Activated T-cell treated with anti-CD3 and anti-CD28 coated beads, Interleukin-2, amount 50 U/mL, for 4 hours (primary cell): ENCODE measurements at regions not wholly inside any gene's neighbourhood (a gene's known extent, or its start where the extent isn't known, plus 50 kb on each side); places are given as distances from the start of the nearest gene placed in this dataset.

Experiments used
- ATAC-seq, 2 donors: fragments of 200-7000 bp; cut with Tn5 transposase; one replicate each; pipeline ENCODE4 v1.10.0; 2021
- DNase-seq: peaks from one replicate; pipeline ENCODE4 v3.0.0-alpha.2; 2020
- H3K27me3 Mint-ChIP-seq: one replicate; pipeline ENCODE4 v1.8.0; 2021; ENCODE audit warnings: low read depth, mixed read lengths
- H3K36me3 Mint-ChIP-seq: one replicate; pipeline ENCODE4 v1.8.0; 2022; ENCODE audit warnings: mixed read lengths; ENCODE audit not compliant: insufficient read depth
- H3K4me1 Mint-ChIP-seq: one replicate; pipeline ENCODE4 v1.8.0; 2021; ENCODE audit warnings: low read depth, mixed read lengths
- H3K4me3 Mint-ChIP-seq: one replicate; pipeline ENCODE4 v1.8.0; 2021; ENCODE audit warnings: mild to moderate bottlenecking, moderate library complexity, mixed read lengths
- H3K9me3 Mint-ChIP-seq: one replicate; pipeline ENCODE4 v1.8.0; 2021; ENCODE audit warnings: mixed read lengths

DNA sequence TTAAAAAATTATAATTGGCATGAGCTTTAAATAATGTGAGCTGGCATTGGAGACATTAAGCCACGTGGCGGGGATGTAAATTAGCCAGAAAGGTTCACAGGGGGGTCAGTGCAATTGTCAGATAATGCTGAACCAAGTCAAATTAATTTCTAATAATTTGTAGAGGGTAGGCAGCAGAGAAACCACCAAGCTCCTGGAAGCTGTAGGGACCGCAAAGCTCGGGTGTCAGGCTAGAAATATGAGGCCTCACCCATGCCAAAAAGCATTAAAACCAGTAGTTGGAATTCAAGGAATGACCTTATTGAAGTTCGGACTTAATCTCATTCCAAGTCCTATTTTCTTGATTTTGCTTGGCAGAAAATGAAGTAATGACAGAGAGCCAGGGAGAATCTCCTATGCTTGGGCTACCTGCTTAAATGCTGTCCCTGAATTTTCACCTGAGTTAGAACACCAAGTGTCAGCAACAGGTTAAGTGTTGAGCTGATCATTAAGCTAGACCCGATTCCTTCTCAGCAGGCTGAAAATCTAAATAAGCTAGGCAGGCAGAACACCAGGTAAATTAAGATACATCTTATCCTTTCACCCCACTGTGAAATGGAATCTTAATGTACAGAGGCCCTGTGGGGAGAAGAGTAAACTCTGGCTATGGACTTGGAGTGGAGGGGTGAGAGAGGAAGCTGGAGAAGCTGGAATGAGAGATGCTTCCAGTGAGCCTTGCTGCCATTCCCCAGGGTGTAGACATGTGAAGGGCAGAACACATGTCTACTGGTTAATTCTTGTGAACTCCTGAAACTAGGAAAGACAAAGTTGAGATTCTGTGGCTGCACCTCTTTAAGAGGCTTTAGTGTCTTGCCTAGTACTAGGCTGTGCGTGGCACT is 520.0 kb downstream of the SLC4A3 start:
- DNase-seq (no peak), ATAC-seq (no peak)
- Mint-ChIP-seq H3K36me3 (no peaks in the 10 kb centered on the region), H3K4me3 (no peak overlapping the region), H3K4me1 (no peaks in the 10 kb centered on the region), H3K27me3 (peaks cover 2% of the 10 kb centered on the region), H3K9me3 (peaks cover 7% of the 10 kb centered on the region)

DNA sequence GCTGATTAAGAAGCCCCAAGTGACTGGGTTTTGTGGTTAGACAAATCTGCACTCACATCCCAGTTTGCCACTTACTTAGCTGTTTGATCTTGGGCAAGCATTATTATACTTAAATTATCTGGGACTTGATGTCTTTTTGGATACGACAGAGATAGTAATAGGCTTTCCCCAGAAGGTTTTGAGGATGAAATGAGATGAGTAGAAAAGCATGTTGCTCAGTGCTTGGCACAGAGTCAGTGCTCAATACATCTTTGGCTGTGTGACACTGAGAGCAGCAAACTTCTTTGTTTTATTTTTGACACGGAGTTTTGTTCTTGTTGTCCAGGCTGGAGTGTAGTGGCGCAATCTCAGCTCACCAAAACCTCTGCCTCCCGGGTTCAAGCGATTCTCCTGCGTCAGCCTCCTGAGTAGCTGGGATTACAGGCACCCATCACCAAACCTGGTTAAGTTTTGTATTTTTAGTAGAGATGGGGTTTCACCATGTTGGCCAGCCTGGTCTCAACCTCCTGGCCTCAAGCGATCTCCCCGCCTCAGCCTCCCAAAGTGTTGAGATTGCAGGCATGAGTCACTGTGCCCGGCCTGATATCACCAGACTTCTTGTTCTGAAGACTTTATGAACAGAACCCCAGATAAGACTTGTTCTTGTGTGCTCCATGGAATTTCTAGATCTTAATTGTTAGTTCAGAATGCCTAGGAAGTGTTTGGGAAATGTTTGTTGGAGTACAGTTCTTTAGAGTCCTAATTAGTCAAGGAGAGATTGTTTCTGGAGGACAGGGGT is 521.2 kb downstream of the SLC4A3 start:
- Mint-ChIP-seq H3K4me1 (no peaks in the 10 kb centered on the region), H3K36me3 (no peaks in the 10 kb centered on the region), H3K4me3 (no peak overlapping the region), H3K9me3 (peaks cover 7% of the 10 kb centered on the region), H3K27me3 (peaks cover 2% of the 10 kb centered on the region)
- ATAC-seq = no peak
- DNase-seq = no peak

DNA sequence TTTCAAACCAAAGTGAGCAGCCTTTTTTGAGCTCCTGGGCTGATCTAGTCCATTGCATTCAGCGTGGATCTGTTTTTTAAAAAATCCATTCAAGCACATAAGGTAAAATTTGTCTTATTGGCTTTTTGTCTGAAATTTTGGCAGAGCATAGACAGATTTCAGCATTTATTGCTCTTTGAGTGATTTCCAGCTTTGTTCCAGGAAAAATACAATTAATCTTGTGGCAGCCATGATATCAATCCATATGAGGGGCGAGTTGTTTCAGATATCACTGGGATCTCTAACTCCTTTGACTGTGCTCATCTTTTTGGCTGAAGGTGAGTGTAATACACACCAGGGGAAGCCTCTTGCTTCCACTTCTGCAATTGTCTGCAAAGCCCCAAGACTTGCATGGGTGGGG is 523.9 kb downstream of the SLC4A3 start:
- H3K4me3 Mint-ChIP-seq = no peak overlapping the region
- no peaks in the 10 kb centered on the region for H3K9me3 Mint-ChIP-seq
- DNase-seq (no peak), ATAC-seq (no peak)
- H3K36me3 Mint-ChIP-seq = no peaks in the 10 kb centered on the region
- peaks cover 2% of the 10 kb centered on the region for H3K27me3 Mint-ChIP-seq
- H3K4me1 Mint-ChIP-seq = no peaks in the 10 kb centered on the region

DNA sequence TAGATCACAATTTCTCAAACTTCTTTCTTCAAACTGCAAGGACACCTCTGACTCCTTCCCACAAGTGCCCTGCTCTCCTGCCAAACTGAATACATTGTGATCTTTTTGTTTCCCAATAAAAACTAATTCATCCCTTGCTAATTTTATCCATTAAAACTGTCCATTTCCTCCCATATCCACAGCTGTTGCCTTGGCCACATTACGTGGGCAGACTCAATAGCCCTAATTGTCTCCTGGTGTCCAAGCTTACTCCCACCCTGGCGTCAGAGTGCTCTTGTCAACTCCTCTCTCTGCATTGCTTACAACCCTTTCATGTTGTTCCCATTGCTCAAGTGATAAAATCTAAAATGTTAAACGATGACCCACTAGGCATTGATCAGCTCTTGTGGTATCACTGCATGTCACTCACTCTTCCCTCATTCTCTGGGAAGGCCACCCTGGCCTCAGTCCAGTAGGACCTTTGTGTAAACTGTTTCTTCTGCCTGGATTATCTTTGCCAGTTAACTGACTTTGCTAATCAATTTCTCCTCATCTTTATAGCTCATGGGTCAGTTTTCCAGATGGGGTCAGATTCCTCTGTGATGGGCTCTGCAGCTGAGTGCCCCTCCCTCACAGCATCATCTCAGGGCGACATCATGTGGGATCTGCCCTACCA is 525.0 kb downstream of the SLC4A3 start:
- no peak for ATAC-seq
- Mint-ChIP-seq H3K36me3 (no peaks in the 10 kb centered on the region), H3K9me3 (no peaks in the 10 kb centered on the region), H3K4me3 (no peak overlapping the region), H3K4me1 (no peaks in the 10 kb centered on the region), H3K27me3 (peaks cover 2% of the 10 kb centered on the region)
- no peak for DNase-seq

DNA sequence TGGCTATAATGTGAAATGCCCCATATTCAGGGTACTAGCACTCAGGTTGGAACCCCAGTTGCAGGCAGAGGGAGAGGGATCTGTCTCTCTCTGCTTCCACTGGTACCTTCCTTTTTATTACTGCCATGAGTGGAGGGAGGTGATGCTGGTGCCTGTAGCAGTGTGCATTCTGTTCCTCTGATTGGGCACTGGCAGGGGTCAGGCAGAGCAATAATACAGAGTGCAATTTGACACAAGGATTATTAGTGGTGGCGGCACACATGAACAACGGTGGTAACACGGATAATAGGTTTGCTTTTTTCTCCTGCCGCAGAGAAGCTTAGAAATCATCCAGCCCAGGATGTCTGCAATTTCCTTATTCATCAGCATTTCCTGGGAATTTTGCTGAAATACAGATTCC is 525.7 kb downstream of the SLC4A3 start:
- no peak for DNase-seq
- Mint-ChIP-seq H3K4me1 (no peaks in the 10 kb centered on the region), H3K4me3 (no peak overlapping the region), H3K27me3 (peaks cover 2% of the 10 kb centered on the region), H3K36me3 (no peaks in the 10 kb centered on the region), H3K9me3 (no peaks in the 10 kb centered on the region)
- no peak for ATAC-seq

DNA sequence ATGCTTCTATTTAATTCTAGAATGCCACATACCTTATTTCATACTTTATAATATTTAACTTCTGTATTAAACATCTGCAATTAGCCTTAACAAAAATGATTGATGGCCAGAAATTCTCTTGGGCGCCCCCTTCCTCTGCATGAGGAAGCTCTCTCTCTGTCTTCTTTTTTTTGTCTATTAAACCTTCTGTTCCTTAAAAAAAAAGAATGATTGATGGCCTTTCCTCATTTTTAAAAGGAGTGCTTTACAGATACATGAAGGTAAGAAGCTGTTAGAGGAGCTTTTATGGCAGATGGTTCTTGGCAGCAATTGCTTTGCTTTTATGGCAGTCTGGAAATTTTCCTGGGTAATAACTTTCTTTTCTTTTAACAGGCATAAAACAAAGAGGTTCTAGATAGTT is 526.9 kb downstream of the SLC4A3 start:
- H3K4me1 Mint-ChIP-seq = no peaks in the 10 kb centered on the region
- no peak overlapping the region for H3K4me3 Mint-ChIP-seq
- no peaks in the 10 kb centered on the region for H3K36me3 Mint-ChIP-seq
- peaks cover 2% of the 10 kb centered on the region for H3K27me3 Mint-ChIP-seq
- H3K9me3 Mint-ChIP-seq = no peaks in the 10 kb centered on the region
- ATAC-seq (no peak), DNase-seq (no peak)

DNA sequence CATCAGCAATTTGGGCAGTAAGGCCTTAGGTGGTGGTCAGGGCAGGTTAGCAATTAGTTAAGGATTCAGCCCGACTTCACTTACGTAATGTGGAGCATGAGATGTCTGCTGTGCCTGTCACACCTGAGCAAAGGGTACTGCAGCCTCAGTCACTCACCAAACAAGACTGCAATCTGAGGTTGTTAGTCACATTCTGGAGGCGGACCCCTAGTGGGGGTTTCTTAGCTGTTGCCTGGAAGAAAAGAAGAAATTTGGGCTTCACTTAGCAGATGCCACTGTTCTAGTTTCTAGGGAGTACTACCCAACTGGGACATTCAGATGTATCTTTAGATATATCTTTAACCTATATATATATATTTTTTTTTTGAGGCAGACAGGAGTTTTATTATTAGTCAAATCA is 529.9 kb downstream of the SLC4A3 start:
- DNase-seq = no peak
- no peak overlapping the region for H3K4me3 Mint-ChIP-seq
- ATAC-seq = no peak
- H3K27me3 Mint-ChIP-seq = no peaks in the 10 kb centered on the region
- no peaks in the 10 kb centered on the region for H3K36me3 Mint-ChIP-seq
- H3K9me3 Mint-ChIP-seq = no peaks in the 10 kb centered on the region
- no peaks in the 10 kb centered on the region for H3K4me1 Mint-ChIP-seq

DNA sequence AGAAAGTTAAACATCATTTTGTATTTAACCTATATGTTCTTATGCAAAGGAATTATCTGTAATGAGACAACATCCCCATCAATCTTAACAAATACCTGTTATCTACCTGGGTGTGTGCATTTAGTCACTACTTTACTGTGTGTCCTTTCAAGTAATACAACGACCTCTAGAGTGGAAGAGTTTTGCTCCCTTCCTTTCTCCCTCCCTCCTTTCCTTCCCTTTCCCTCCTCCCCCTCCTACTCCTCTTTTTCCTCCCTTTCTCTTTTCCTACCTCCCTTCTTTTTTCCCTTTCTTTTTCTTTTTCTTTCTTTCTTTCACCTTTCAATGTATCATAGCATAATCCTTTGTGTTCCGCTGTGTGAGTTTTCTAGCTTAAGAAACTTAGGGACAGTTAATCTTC is 532.3 kb downstream of the SLC4A3 start:
- H3K4me3 Mint-ChIP-seq = no peak overlapping the region
- H3K36me3 Mint-ChIP-seq = no peaks in the 10 kb centered on the region
- H3K27me3 Mint-ChIP-seq = no peaks in the 10 kb centered on the region
- no peaks in the 10 kb centered on the region for H3K9me3 Mint-ChIP-seq
- H3K4me1 Mint-ChIP-seq = no peaks in the 10 kb centered on the region
- DNase-seq = no peak
- ATAC-seq = no peak

DNA sequence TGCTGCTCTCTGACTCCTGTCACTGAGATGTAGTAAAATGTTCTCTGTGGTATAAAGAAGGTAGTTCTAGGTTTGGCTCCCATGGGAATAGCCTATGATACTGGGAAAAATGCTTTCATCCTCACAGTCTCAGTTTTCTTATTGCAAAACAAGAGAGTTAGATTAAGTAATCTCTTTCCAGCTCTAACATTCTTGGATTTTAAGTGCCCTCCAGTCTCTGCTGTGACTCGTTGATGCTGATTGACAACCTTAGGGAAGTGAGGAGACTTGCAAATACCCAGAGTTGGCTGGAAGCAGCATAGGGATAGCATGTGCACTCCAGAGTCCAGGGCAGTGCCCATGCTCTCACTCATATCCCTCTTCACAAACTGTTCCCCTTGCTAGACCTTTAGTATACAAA is 534.9 kb downstream of the SLC4A3 start:
- no peaks in the 10 kb centered on the region for H3K4me1 Mint-ChIP-seq
- H3K36me3 Mint-ChIP-seq = no peaks in the 10 kb centered on the region
- ATAC-seq = no peak
- H3K27me3 Mint-ChIP-seq = no peaks in the 10 kb centered on the region
- DNase-seq = no peak
- no peak overlapping the region for H3K4me3 Mint-ChIP-seq
- H3K9me3 Mint-ChIP-seq = no peaks in the 10 kb centered on the region

DNA sequence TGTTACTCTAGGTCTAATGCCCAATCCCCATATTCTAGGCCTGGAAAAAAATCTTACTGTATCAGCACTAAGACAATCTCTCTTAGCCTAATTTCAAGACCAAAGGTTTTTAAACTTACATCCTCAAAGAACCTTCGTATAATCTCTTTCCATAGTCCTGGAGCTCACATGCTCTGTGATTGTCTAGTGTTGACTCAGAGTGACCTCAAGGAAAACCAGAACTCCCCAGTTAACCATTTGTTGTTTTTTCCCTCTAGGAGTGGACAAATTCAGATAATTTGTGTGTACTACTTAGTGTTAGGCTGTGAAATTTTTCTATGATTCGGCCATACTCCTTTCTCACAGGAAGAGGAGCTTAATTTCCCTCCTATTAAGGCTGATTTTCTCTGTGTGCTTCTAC is 536.1 kb downstream of the SLC4A3 start:
- no peak for ATAC-seq
- no peaks in the 10 kb centered on the region for H3K4me1 Mint-ChIP-seq

DNA sequence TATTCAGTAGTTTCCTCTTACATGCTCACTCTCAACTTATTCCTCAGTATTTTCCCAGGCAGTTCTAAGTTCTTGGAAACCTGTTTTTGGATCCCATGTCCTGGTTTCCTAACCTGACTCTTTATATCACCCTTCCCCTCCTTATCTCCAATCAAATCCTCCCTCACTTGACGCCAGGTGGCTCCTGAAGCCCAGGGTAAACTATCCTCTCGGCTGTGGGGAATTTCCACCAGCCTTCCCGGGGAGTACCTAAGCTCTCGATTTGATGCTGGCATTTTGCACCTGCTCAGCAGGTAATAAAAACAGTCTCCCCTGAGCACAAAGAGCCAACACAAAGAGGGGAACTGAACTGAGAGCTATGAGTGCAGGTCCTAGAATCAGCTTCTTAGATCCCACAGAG is 538.0 kb downstream of the SLC4A3 start:
- DNase-seq (no peak), ATAC-seq (no peak)
- Mint-ChIP-seq H3K36me3 (no peaks in the 10 kb centered on the region), H3K9me3 (no peaks in the 10 kb centered on the region), H3K4me3 (no peak overlapping the region), H3K4me1 (no peaks in the 10 kb centered on the region), H3K27me3 (no peaks in the 10 kb centered on the region)

More for the DNA sequence above, 536.1 kb downstream of the SLC4A3 start:
- DNase-seq = no peak
- no peak overlapping the region for H3K4me3 Mint-ChIP-seq
- H3K9me3 Mint-ChIP-seq = no peaks in the 10 kb centered on the region
- H3K36me3 Mint-ChIP-seq = no peaks in the 10 kb centered on the region
- no peaks in the 10 kb centered on the region for H3K27me3 Mint-ChIP-seq

DNA sequence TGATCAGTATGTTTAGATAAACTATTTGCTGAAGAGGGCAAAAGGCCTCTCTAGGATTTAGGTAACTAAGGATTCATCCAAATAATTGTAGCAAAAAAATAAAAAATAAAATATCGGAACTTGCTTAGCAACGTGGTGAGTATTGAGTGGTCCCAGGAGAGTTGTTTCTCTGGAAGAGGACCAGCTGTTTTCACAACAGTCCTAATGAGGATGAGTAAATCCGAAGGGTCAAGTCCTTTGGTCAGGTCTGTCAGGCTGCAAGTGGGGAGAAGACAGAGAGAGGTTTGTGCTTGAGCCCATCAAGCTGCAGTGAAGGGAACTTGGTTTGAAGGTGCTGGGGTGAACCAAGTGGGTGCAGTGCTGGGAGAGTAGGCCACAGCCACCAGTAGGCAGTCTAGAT is 539.2 kb downstream of the SLC4A3 start:
- Mint-ChIP-seq H3K9me3 (no peaks in the 10 kb centered on the region), H3K36me3 (no peaks in the 10 kb centered on the region), H3K4me3 (no peak overlapping the region), H3K27me3 (no peaks in the 10 kb centered on the region), H3K4me1 (no peaks in the 10 kb centered on the region)
- DNase-seq = no peak
- ATAC-seq = no peak

DNA sequence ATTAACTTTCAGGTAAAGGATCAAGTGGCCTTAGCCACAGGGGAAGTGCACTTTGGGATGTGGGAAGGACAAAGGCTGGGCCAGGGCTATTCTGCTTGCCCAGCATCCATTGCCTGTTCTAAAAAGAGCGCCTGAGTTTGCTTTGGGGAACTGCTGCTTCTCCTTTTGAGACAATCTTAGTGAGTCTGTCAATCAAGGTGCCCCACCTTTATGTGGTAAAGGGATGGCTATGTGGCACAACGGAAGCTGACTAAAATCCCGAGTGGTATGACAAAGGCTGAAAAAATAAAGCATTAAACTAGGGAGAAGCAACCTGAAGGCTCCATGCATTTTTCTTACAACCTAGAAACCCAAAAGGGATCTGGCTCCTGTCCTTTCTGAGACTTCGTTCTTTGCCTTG is 540.5 kb downstream of the SLC4A3 start:
- Mint-ChIP-seq H3K9me3 (no peaks in the 10 kb centered on the region), H3K27me3 (no peaks in the 10 kb centered on the region), H3K4me3 (no peak overlapping the region), H3K4me1 (no peaks in the 10 kb centered on the region), H3K36me3 (no peaks in the 10 kb centered on the region)
- ATAC-seq (no peak), DNase-seq (no peak)

DNA sequence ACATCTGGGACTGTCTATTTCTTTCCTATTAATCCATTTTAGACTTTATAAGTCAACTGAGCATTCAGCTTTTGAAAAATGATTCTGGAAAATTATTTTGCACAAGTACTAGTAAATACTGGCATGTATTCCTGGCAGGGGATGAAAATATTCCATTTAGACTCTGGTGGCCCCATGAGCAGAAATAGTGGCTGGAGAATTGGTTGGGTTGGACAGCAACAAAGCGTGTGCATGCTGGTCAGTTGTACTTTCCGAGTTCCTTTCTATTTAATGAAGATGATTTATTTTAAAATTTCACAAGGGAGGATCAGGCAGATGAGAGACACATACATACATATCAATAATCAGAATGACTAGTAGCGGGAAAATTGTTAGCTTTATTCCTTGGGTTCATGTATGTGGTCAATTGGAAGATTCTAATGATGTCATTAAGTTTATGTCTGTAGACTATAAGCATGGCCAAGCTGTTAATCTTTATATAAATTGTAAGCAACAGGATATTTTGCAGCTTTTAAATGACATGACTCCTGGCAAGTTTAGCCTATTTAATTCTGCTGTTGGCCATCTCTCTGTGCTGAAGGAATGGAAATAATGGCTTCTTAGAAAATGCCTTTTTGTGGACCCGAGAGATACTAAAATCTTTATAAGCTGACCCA is 541.6 kb downstream of the SLC4A3 start:
- H3K9me3 Mint-ChIP-seq = no peaks in the 10 kb centered on the region
- no peak for DNase-seq
- no peaks in the 10 kb centered on the region for H3K36me3 Mint-ChIP-seq
- no peak overlapping the region for H3K4me3 Mint-ChIP-seq
- ATAC-seq = no peak
- H3K27me3 Mint-ChIP-seq = no peaks in the 10 kb centered on the region
- no peaks in the 10 kb centered on the region for H3K4me1 Mint-ChIP-seq
